WI38 (cell line): ENCODE measurements at regions not wholly inside any gene's neighbourhood (a gene's known extent, or its start where the extent isn't known, plus 50 kb on each side); places are given as distances from the start of the nearest gene placed in this dataset.

ENCODE experiments used
- H3K4me3 ChIP-seq: 2 replicates; pipeline ENCODE4 v1.5.1; 2011; ENCODE audit warnings: low read depth, mild to moderate bottlenecking, control low read depth, low read length
- CTCF ChIP-seq: IDR thresholded peaks from 2 replicates; pipeline ENCODE4 v1.5.1; 2012; ENCODE audit warnings: low read depth, mild to moderate bottlenecking, control low read depth, low read length

GRCh38 chr2:65957454-65957853 lies 477.5 kb upstream of the MEIS1 start:
- H3K4me3 ChIP-seq = no peak overlapping the region
- no peak for TF ChIP-seq CTCF

GRCh38 chr2:65955259-65955658 lies 479.7 kb upstream of the MEIS1 start:
- no peak overlapping the region for H3K4me3 ChIP-seq
- no peak for TF ChIP-seq CTCF

GRCh38 chr2:65952966-65953761 lies 481.8 kb upstream of the MEIS1 start:
- H3K4me3 ChIP-seq = no peak overlapping the region
- no peak for TF ChIP-seq CTCF

GRCh38 chr2:65944213-65944612 lies 490.7 kb upstream of the MEIS1 start:
- TF ChIP-seq CTCF = no peak
- no peak overlapping the region for H3K4me3 ChIP-seq

GRCh38 chr2:65943099-65943786 lies 491.7 kb upstream of the MEIS1 start:
- no peak for TF ChIP-seq CTCF

GRCh38 chr2:65940856-65941255 lies 494.1 kb upstream of the MEIS1 start:
- no peak overlapping the region for H3K4me3 ChIP-seq
- no peak for TF ChIP-seq CTCF

More at GRCh38 chr2:65943099-65943786, 491.7 kb upstream of the MEIS1 start:
- H3K4me3 ChIP-seq = no peak overlapping the region

- no peak for TF ChIP-seq CTCF
Measured at GRCh38 chr2:65939687-65940086, 495.2 kb upstream of the MEIS1 start.

More at GRCh38 chr2:65939687-65940086, 495.2 kb upstream of the MEIS1 start:
- no peak overlapping the region for H3K4me3 ChIP-seq
